GM12875 (cell line): ENCODE measurements at regions not wholly inside any gene's neighbourhood (a gene's known extent, or its start where the extent isn't known, plus 50 kb on each side); places are given as distances from the start of the nearest gene placed in this dataset.

ENCODE experiments used
- H3K4me3 ChIP-seq: one replicate; pipeline ENCODE4 v1.5.1; 2011; ENCODE audit warnings: low read depth, low read length, control low read depth
- TF ChIP-seq, protein P1 (sequence below): IDR thresholded peaks from 2 replicates; pipeline ENCODE4 v1.5.1; 2011; ENCODE audit warnings: low read depth, mild to moderate bottlenecking, control low read depth, inconsistent platforms, low read length, moderate library complexity, borderline replicate concordance; ENCODE audit not compliant: insufficient read depth

DNA sequence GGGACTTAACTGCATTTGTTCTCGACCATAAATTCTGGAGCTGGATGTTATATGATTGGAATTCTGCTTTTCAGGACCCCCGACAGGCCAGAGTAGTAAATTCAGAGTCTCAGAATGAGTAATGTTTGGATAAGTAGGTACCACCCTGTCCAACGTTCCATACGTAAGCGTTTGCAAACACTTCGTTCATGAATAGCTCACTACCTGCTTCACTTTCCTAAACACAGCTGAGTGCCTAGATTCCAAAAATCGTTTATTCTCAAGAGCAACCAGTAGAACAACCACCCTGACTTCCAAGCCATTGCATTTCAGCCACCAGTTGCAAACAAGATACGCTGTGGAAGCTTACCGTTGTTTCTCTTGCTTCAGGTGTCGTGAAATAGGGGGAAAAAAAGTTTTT lies 101.3 kb upstream of the DMRT1 start:
- TF ChIP-seq, protein P1, sequence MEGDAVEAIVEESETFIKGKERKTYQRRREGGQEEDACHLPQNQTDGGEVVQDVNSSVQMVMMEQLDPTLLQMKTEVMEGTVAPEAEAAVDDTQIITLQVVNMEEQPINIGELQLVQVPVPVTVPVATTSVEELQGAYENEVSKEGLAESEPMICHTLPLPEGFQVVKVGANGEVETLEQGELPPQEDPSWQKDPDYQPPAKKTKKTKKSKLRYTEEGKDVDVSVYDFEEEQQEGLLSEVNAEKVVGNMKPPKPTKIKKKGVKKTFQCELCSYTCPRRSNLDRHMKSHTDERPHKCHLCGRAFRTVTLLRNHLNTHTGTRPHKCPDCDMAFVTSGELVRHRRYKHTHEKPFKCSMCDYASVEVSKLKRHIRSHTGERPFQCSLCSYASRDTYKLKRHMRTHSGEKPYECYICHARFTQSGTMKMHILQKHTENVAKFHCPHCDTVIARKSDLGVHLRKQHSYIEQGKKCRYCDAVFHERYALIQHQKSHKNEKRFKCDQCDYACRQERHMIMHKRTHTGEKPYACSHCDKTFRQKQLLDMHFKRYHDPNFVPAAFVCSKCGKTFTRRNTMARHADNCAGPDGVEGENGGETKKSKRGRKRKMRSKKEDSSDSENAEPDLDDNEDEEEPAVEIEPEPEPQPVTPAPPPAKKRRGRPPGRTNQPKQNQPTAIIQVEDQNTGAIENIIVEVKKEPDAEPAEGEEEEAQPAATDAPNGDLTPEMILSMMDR, result no peak
- H3K4me3 ChIP-seq, result no peak overlapping the region

DNA sequence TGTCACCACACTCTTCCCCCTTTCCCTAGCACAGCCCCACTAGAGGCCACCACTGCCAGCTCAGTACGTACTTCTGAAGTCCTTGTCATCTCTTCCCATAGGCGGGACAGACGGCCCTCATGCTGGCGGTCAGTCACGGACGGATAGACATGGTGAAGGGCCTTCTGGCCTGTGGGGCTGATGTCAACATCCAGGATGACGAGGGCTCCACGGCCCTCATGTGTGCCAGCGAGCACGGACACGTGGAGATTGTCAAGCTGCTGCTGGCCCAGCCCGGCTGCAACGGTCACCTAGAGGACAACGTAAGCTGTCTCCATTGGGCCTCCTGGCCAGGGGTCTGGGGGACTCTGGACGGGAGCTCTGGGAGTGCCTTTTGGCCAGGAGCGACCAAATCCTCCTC lies 99.4 kb upstream of the DMRT1 start:
- no peak overlapping the region for H3K4me3 ChIP-seq
- TF ChIP-seq, protein P1, result no peak

DNA sequence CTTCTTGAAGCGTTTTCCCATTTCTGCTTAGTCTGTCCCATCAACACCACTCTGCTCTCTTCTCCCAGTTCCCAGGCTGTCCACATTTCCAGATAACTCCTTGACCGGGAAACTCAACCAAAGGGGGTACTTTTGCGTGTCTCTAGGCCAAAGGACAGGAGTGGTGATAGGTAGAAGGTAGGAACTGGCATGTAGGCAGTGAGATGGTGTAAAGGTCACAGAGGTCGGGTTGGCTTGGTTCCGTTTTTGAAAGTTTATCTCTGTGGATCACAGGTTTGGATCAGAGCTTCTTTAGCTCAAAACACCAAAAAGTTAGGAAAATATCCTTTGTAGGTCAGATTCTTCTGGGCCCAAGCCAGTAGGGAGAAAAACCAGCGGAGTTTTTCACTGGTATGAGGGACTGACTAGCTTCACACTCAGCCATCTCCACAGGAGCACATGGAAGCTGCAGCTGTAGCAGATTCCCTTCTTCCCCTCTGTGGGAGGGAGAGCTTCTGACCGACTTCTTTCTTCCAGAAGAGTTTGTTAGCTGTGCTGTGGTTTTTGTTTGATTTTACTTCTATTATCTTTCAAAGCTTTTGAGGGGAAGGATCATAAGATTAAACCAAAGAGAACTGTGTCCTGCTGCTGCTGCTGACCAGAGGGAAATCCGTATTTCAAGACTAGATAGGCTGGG lies 98.4 kb upstream of the DMRT1 start:
- TF ChIP-seq, protein P1, result no peak
- H3K4me3 ChIP-seq, result no peak overlapping the region

DNA sequence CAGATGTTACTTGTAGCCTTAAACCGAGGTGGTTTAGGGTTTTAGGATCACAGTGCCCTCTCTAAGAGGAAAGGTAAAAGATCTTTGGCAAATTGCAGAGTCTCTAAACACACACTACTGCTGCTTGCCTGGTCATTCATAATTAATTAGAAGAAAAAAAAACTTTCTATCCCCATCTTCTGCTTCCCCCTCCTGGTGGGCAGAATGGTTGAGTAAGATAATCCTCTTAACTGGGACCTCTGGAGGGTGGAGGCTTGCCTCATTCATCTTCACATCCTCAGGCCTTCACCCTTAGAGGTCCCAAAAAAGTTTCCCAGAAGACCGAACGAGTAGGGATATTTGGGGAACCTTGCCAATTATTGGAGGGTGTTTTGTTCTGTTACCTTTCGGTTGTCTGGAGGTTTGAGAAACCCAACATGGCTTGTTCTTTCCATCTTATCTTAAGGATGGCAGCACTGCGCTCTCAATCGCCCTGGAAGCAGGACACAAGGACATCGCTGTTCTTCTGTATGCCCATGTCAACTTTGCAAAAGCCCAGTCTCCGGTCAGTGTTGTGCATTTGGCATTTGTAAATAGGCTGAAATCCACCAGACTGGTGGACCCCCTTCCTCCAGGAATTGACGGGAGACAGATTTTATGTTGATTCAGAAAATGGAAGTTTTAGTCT lies 97.3 kb upstream of the DMRT1 start:
- TF ChIP-seq, protein P1, result no peak

DNA sequence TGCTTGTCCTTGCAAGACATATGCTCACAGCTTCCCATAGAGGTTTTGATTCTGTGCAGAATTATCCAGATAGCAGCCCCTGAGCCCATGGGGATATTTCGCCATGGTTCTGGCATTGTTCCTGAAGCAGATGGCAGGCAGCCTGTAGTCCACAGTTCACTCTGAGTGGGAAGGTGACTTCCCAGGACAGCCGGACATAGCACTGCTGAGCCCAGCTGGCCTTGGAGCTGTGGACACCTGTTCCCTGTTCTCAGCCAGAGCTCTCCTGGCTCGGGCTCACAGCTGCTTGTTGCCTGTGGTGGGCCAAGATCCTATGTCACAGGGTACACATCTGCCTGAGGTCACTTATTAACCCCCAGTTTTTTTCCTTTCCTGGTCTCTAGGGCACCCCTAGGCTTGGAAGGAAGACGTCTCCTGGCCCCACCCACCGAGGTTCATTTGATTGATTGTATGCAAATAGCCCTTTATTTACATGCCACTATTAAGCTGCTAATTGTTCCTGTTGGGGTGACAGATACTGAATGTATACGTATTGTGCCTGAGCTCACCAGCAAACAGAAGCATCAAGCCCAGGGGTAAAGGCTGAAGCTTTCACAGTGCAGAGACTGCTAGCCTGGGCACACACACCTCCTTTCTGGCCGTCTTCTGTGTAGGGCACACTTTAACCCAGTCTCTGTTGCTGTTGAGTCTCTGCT lies 96.6 kb upstream of the DMRT1 start:
- TF ChIP-seq, protein P1, result no peak
- no peak overlapping the region for H3K4me3 ChIP-seq

More for the DNA sequence above, 97.3 kb upstream of the DMRT1 start:
- no peak overlapping the region for H3K4me3 ChIP-seq

DNA sequence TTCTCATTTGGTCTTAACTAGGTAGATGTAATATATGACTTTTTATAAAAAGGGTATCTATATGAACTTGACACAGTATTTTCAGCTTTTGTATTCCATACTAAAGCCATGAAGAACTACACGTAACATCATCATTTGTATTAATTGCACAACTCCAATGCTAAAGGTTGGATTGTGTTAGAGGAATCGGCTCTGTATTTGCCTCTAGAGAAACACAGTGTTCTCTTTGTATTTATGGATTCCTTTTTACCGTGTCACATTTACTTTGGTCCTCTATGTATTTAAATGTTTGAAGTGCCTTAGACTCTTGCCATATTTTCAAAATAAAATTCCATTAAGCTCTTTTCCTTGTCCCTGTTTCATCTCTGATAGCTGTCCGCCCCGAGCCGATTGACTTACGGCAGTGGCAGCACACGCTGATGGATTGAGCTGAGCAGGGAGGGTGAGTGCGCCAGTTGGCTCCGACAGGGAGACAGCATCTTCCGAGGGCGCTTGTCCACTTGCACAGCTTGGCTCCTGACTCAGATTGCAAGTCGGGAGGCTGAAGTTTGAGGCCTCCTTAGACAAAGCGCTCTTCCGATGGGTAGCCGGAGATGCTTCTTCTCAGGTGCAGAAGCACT lies 95.6 kb upstream of the DMRT1 start:
- TF ChIP-seq, protein P1, result no peak
- H3K4me3 ChIP-seq, result no peak overlapping the region
